ENCODE measurements at regions not wholly inside any gene's neighbourhood (a gene's known extent, or its start where the extent isn't known, plus 50 kb on each side); places are given as distances from the start of the nearest gene placed in this dataset.

- DNase-seq: no peak
These were observed 142.8 kb upstream of the TOPAZ1 start for GRCh38 chr3:44098656-44099415.

- no peak for DNase-seq
These were observed 142.0 kb upstream of the TOPAZ1 start for GRCh38 chr3:44099566-44100297.

- no peak for DNase-seq
These were observed 141.4 kb upstream of the TOPAZ1 start for GRCh38 chr3:44100298-44100695.

GRCh38 chr3:44104043-44104442, 137.6 kb upstream of the TOPAZ1 start:
- DNase-seq: no peak

- DNase-seq: no peak
These were observed 136.9 kb upstream of the TOPAZ1 start for GRCh38 chr3:44104668-44105321.

GRCh38 chr3:44105571-44105970, 136.1 kb upstream of the TOPAZ1 start:
- DNase-seq: no peak

- no peak for DNase-seq
These were observed 134.9 kb upstream of the TOPAZ1 start for GRCh38 chr3:44106756-44107155.

GRCh38 chr3:44108481-44108880, 133.2 kb upstream of the TOPAZ1 start:
- no peak for DNase-seq

- DNase-seq: no peak
These were observed 131.8 kb upstream of the TOPAZ1 start for GRCh38 chr3:44109771-44110361.

GRCh38 chr3:44110648-44111047, 131.0 kb upstream of the TOPAZ1 start:
- no peak for DNase-seq

- no peak for DNase-seq
These were observed 130.2 kb upstream of the TOPAZ1 start for GRCh38 chr3:44111482-44111881.

- DNase-seq: peak; percentile 26 to 68 (median 46)
These were observed 127.5 kb upstream of the TOPAZ1 start for GRCh38 chr3:44114142-44114541.

GRCh38 chr3:44117239-44117638, 124.4 kb upstream of the TOPAZ1 start:
- DNase-seq: no peak

GRCh38 chr3:44117736-44118135, 124.0 kb upstream of the TOPAZ1 start:
- no peak for DNase-seq

- DNase-seq: no peak
These were observed 120.7 kb upstream of the TOPAZ1 start for GRCh38 chr3:44120721-44121582.

GRCh38 chr3:44125246-44125645, 116.4 kb upstream of the TOPAZ1 start:
- DNase-seq: no peak

- DNase-seq: no peak
These were observed 115.8 kb upstream of the TOPAZ1 start for GRCh38 chr3:44125882-44126281.

GRCh38 chr3:44128057-44128775, 113.5 kb upstream of the TOPAZ1 start:
- no peak for DNase-seq

- DNase-seq: no peak
These were observed 111.4 kb upstream of the TOPAZ1 start for GRCh38 chr3:44130249-44130648.

GRCh38 chr3:44132061-44132460, 109.6 kb upstream of the TOPAZ1 start:
- DNase-seq: no peak

- no peak for DNase-seq
These were observed 109.1 kb upstream of the TOPAZ1 start for GRCh38 chr3:44132593-44132992.

- DNase-seq: peak in 1 of 4 experiments; percentile 5
These were observed 105.3 kb upstream of the TOPAZ1 start for GRCh38 chr3:44136421-44136820.
